Adrenal gland (tissue), 5 donors: ENCODE measurements at regions not wholly inside any gene's neighbourhood (a gene's known extent, or its start where the extent isn't known, plus 50 kb on each side); places are given as distances from the start of the nearest gene placed in this dataset.

ENCODE experiments used
- POLR2A ChIP-seq, 2 donors: fragments of 450-650 bp; IDR thresholded peaks; one replicate each; pipeline ENCODE4 v1.6.1; 2017; ENCODE audit warnings: antibody characterized with exemption in 2 of 2, mild to moderate bottlenecking in 2 of 2, moderate library complexity in 1 of 2
- TF ChIP-seq, protein P1 (sequence below), 6 experiments: fragments of 450-650 bp in 4 of 6; fragments of 200-600 bp in 2 of 6; sonication (generic) in 1 of 6; IDR thresholded peaks; 1 replicate in 5 of 6; 2 replicates in 1 of 6; pipeline versions ENCODE4 v1.5.1 to v1.8.0; 2016 to 2021; ENCODE audit warnings: antibody characterized with exemption in 6 of 6, mild to moderate bottlenecking in 2 of 6, moderate library complexity in 1 of 6
- donor health status: DM: no; HTN: no; CAD: no.

DNA sequence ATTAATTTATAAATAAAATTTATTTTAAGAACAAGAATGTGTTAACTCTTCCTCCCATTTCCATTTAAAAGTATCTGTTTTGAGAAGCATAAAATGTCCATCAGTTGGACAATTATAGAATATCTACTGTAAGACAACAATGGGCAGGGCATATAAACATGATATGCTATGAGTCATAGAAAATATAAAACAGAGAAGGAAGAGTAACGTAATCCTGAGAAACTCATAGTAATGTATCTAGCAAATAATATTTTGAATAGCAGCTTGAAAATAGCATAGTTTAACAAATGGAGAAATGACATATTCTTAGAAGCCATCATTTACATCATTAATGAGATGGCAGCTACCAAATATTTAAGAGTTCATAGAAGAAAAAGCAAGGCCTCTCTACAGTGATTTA, 820.3 kb upstream of the PCDH10 start:
- TF ChIP-seq, protein P1, sequence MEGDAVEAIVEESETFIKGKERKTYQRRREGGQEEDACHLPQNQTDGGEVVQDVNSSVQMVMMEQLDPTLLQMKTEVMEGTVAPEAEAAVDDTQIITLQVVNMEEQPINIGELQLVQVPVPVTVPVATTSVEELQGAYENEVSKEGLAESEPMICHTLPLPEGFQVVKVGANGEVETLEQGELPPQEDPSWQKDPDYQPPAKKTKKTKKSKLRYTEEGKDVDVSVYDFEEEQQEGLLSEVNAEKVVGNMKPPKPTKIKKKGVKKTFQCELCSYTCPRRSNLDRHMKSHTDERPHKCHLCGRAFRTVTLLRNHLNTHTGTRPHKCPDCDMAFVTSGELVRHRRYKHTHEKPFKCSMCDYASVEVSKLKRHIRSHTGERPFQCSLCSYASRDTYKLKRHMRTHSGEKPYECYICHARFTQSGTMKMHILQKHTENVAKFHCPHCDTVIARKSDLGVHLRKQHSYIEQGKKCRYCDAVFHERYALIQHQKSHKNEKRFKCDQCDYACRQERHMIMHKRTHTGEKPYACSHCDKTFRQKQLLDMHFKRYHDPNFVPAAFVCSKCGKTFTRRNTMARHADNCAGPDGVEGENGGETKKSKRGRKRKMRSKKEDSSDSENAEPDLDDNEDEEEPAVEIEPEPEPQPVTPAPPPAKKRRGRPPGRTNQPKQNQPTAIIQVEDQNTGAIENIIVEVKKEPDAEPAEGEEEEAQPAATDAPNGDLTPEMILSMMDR (IDR thresholded peaks at IDR 0.05) = no peak
- TF ChIP-seq POLR2A (IDR thresholded peaks at IDR 0.05) = no peak
